Chondrocyte (in vitro differentiated cells): ENCODE measurements at regions not wholly inside any gene's neighbourhood (a gene's known extent, or its start where the extent isn't known, plus 50 kb on each side); places are given as distances from the start of the nearest gene placed in this dataset.

ENCODE experiments used
- DNase-seq: peaks from one replicate; pipeline ENCODE4 v3.0.0; 2021; ENCODE audit warnings: mixed read lengths, low spot score
- H3K27ac Mint-ChIP-seq: one replicate; pipeline ENCODE4 v1.8.0; 2021; ENCODE audit warnings: mild to moderate bottlenecking, moderate library complexity, mixed read lengths; ENCODE audit not compliant: unreplicated experiment
- H3K27me3 Mint-ChIP-seq: 2 replicates; pipeline ENCODE4 v1.8.0; 2021; ENCODE audit warnings: low read depth, mixed read lengths
- H3K36me3 Mint-ChIP-seq: 2 replicates; pipeline ENCODE4 v1.8.0; 2021; ENCODE audit warnings: low read depth, mixed read lengths
- H3K4me1 Mint-ChIP-seq: 2 replicates; pipeline ENCODE4 v1.8.0; 2021; ENCODE audit warnings: low read depth, mild to moderate bottlenecking, mixed read lengths
- H3K4me3 Mint-ChIP-seq: one replicate; pipeline ENCODE4 v1.8.0; 2021; ENCODE audit warnings: mild to moderate bottlenecking, moderate library complexity, mixed read lengths; ENCODE audit not compliant: unreplicated experiment
- H3K9me3 Mint-ChIP-seq: 2 replicates; pipeline ENCODE4 v1.8.0; 2021; ENCODE audit warnings: low read depth, mixed read lengths
- CTCF ChIP-seq: fragments of 200-600 bp; sonication (generic); IDR thresholded peaks from 2 replicates; pipeline ENCODE4 v1.5.0; 2021; ENCODE audit warnings: antibody characterized with exemption, mild to moderate bottlenecking, moderate library complexity

DNA sequence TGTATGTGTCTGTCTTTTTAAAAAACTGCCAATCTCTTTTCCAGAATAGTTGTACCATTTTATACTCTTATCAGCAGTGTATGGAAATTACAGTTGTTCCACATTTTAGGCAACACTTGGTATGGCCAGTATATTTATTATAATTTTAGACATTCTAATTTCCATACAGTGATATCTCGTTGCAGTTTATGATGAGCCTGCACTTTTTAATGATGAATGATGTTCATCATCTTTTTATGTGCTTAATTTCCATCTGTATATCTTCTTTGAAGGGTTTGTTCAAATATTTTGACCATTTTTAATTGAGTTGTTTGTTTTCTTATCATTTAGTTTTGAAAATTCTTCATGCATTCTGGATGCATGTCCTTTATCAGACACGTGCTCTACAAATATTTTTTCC is 57.0 kb upstream of the UBE2E2 start:
- H3K27me3 Mint-ChIP-seq: peaks cover 22% of the 10 kb centered on the region
- DNase-seq: no peak

DNA sequence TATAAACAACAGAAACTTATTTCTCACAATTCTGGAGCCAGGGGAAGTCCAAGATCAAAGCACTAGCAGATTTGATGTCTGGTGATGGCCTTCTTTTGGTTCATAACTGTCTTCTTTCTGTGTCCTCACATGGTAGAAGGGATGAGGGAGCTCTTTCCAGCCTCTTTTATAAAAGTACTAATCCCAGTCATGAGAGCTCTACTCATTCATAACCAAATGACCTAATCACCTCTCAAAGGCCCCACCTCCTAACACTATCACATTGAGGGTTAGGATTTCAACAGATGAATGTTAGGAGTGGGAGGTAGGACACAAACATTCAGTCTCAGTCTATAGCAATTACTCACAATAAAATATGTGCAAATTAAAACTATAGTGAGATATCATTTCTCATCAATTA is 50.1 kb upstream of the UBE2E2 start:
- no peak for TF ChIP-seq CTCF
- Mint-ChIP-seq H3K4me3 (no peak overlapping the region), H3K9me3 (peaks cover 15% of the 10 kb centered on the region), H3K27ac (no peak overlapping the region), H3K36me3 (peaks cover 7% of the 10 kb centered on the region), H3K4me1 (no peaks in the 10 kb centered on the region), H3K27me3 (peaks cover 9% of the 10 kb centered on the region)
- no peak for DNase-seq

More for the DNA sequence above, 57.0 kb upstream of the UBE2E2 start:
- Mint-ChIP-seq H3K36me3 (peaks cover 2% of the 10 kb centered on the region), H3K9me3 (peaks cover 2% of the 10 kb centered on the region), H3K4me3 (no peak overlapping the region), H3K27ac (no peak overlapping the region), H3K4me1 (no peaks in the 10 kb centered on the region)
- no peak for TF ChIP-seq CTCF
